Suppressor macrophage (primary cell): ENCODE measurements at regions not wholly inside any gene's neighbourhood (a gene's known extent, or its start where the extent isn't known, plus 50 kb on each side); places are given as distances from the start of the nearest gene placed in this dataset.
"Not testable (repeated sequence)": the region's sequence is repeated elsewhere in the genome, so short reads cannot be mapped to it uniquely, and the experiment has no call there.

Experiments used
- DNase-seq, 4 experiments: peaks; one replicate each; pipeline ENCODE4 v3.0.0-alpha.2; 2020 to 2022

DNA sequence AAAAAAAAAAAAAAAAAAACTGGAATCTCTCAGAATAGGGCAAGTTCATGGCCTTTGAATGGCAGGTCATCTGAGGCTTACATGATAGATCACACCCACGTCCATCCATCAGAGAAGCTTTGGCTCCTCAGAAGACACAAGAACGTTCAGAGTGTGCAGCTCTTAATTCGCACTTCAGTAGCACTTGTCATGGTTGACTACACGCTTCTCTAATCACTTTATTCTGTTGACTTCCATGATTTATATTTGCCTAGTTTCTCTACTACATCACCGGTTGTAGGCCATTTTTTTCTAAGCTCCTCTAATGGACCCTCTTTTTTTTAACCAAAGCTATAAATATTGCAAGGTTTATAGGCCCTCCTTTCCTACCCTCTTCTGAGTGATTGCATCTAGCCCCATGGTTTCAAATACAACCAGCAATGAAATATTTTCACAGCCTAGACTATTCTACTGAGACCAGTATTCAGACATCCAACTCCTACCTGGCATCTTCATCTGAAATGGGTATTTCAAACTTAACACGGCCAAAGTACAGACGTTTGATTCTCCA lies 305.4 kb upstream of the CELF2 start:
- no peak for DNase-seq

DNA sequence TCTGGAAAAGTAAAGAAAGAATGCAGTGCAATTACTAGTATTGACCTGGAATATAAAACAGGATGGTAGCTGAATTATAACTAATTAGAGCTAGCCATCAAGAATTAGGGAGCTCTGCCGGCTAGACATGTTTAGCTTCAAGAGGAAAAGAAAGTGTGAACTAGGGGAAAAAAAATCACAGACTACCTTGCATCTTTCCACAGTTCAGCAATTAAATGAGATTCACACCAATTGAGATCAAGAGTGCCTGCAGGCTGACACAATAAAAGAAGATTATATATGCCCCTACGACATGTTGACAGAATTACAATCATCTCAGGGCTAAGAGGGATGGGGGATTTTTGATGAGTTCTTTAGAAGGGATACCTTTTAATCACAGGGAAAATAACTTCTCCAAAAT lies 303.3 kb upstream of the CELF2 start:
- DNase-seq: no peak

DNA sequence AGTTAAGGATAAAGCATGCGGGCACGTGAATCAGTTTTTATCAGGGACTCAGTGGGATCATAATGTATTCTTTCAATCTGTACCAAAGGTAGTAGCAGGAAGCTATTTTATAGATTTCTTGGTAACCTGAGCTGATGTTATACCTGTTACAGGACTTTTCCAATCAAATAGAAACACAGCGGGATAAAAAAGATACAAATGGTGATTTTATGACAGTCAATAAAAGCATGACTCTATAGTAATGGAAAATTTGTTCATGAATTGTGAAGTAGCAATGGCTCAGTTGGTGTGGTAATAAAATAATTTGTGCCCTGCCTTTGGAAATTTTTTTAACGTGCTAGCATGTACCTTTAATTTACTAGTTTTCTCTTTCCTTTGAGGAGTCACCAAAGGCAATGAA lies 300.7 kb upstream of the CELF2 start:
- DNase-seq: no peak

DNA sequence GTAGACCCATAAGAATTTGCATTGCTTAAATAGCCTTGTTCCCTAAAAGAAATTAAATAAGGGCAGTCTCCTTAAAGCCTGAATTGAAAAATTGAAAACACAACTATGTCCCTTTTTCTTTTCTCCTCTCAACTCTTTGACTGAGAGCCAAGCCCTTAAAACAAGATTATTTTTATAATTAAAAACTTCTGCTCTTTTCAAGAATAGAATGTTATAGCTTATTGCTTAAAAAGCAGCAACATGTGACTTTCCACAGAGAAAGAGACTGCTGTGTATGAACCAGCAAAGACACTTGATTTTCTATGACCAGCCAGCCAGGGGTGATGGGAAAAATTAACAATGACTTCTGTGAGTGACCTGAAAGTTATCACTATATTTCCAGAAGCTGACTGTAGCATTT lies 295.2 kb upstream of the CELF2 start:
- no peak for DNase-seq

DNA sequence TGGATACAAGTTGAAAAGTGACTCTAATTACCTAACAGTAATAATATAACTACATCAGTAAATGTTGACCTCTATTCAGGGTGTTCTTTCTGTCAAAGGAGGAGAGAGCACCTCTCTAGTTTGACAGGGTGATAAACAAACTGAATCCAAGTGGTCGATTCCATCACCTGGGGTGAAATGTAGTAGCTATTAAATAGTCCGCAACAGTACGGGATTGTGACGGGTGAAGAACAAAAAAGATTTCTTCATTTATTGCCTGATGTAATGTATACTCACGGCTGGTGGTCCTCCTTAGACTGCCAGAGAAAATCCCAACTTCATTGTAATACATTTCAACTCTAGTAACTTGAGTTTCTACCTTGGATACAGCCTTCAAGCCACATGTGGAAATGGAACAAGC lies 292.5 kb upstream of the CELF2 start:
- no peak for DNase-seq

DNA sequence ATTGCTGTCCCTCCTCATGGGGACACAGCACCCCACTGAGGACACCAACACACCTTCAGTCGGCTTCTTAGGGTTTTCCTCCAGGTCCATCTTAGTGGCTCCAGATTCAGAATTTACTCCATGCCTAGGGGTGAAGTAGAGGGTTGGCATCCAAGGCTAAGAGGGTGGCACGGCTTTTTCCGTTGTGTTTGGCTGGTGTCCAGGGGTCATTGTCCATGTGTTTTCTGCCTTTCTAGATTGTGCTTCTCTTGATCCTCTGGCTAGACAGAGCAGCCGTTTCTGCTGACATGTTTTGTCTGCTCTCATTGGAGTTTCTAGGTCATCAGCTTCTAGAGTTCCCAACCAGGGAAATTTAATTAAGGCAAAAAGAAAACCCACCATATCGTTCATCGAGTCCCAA lies 291.6 kb upstream of the CELF2 start:
- DNase-seq: no peak

DNA sequence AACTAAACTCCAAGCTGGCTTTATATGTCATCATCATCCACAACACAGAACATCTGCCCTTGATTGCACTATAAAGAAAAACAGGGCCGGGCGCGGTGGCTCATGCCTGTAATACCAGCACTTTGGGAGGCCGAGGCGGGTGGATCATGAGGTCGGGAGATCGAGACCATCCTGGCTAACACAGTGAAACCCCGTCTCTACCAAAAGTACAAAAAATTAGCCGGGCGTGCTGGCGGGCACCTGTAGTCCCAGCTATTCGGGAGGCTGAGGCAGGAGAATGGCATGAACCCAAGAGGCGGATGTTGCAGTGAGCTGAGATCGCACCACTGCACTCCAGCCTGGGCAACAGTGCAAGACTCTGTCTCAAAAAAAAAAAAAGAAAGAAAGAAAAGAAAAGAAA lies 290.3 kb upstream of the CELF2 start:
- not testable (repeated sequence) for DNase-seq

DNA sequence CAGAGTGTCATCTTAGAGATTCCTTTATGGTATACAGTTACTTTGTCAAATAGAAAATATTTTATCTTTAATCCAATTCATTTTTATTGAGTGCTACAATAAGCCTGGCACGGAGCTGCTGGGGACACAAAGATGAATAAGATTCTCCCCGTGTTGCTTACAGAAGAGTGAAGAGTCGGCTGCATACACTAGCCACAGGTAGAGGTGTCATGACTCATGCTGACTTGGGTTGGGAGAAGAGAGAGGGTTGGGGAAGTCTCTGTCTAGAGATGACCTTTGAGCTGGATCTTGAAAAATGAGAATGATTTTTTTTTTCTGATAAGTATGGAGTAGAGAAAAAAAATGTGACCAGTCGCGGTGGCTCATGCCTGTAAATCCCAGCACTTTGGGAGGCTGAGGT lies 289.9 kb upstream of the CELF2 start:
- no peak for DNase-seq

DNA sequence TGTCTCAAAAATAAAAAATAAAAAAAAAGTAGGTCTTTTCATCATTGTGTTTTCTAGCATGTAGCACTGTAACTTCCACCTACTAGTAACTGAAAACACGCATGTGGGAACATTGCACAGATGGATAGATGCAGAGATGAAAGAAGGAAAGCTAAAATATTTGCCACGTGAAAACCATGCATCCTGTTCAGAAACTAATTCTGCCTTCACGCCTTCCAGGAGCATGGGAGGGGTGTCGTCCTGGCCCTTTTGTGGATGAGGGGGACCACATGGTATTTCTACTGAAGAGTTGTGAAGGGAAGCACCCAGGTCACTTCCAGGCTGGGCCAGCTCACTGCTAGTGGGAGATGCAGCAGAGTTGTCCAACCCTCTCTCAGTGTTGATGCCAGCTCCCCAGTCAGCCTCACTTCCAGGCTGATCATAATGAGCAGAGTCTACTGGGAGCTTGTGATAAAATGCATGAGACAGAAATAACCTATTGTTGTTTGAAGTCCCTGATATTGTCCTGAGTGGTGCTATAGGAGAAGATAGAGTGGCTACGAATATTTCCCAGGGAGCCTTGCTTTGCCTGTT lies 287.1 kb upstream of the CELF2 start:
- no peak for DNase-seq

DNA sequence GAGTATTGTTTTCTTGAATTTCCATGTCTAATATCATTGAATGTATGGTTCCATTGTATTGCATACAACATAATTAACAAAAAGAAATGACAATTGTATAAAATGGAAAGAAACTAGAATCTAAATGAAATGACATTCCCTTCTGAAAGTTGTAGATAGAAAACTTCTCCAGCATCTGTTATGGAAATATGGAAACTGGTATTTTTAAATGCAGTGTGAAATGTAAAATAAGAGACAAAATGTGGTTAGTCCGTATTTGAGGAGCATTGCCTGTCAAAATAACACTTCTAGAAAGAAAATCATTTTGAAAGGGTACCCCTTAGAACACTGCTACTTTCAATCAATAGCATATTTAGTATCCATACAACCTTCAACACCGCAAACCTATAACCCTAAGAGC lies 286.3 kb upstream of the CELF2 start:
- no peak for DNase-seq

DNA sequence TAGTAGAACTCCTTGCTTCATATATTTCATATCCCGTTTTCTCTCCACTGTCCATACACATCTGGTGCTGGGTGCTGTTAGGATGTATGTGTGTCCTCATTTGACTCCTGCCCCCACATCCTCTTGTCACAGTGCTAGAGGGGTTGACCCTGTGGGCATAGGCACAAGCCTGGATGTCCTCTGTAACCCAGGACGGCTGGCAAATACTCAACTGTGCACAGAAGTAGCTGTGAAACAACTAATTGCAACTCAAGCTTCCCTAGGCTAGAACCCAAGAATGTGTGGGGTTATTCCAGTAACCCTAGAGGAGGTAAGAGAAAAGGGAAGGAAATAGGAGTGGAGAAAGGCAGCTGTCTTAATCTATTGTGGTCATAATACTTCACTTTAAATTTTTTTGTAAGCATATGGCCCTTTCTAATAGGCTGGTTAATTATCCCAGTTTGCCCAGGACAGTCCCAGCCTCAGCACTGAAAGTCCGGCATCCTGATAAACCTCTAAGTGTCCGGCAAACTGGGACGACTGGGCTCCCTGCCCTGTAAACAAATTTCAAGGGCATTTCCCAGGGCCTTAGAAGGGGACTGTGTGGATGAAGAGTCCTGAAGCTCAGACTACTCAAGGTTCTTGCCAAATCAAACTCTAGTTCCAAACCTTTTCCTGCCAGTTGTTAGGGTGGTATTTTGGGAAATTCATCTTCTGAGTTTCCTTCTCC lies 283.2 kb upstream of the CELF2 start:
- peak; percentile 7 to 47 (median 32) for DNase-seq

DNA sequence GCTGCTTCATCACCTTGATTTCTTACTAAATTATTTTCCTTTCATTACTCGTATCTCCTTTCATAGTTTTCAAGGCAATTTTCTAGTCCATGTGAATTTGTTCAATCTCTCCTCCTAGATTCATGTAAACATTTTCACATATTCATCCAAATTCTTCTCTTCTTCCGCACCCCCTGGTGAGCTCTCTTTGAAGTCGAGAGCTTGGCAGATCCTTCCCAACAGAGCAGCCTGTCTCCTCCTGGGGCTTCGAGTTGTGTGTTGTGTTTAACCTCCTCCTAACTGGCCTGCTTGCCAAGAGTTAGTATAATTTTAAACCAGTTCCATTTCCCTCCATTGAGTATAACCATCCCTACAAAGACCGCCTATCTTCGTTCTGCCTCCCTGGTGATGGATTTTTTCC lies 272.4 kb upstream of the CELF2 start:
- no peak for DNase-seq

DNA sequence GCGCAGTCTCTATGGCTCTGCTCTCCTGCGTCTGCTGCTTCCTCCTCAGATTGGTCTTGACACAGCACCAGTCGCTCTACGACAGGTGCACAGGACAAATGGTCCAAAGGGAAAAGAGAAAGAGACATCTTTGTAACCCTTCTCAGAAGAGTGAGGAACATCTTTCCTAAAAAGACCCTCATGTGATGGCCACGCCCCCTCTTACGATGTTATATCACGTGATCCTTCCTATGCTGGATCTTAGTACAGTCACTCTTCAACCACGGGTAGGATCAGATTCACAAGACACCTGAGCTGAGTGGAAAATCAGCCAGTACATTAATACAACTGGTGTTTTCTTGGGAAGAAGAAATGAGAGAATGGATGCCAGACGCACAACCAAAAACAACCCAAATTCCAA lies 262.2 kb upstream of the CELF2 start:
- DNase-seq: no peak

DNA sequence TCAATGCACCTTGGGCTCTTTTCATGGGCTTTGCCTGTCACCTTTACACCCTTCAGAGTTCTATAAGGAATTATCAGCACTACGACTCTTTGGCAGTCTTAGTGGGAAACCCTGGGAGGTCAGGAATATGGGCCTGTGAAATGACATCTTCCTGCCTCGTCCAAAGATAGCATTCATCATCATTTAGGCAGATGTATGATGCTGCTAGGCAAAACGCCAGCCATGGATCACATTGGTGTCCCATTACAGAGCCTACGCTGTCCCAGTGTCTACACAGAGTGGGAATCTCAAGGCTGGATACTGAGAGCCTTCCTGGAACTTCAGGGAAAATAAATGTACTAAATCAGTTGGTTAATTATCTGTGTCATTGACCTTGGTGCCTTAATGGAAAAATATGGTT lies 259.4 kb upstream of the CELF2 start:
- no peak for DNase-seq

DNA sequence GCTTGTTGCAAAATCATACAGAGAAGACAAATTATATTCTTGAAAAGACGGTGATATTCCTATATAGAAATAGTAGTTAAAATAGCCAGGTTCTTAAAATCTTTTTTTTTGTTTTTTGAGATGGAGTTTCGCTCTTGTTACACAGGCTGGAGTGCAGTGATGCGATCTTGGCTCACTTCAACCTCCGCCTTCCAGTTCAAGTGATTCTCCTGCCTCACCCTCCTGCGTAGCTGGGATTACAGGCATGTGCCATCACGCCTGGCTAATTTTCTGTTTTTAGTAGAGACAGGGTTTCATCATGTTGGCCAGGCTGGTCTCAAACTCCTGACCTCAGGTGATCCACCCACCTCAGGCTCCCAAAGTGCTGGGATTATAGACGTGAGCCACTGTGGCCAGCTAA lies 257.9 kb upstream of the CELF2 start:
- not testable (repeated sequence) for DNase-seq

DNA sequence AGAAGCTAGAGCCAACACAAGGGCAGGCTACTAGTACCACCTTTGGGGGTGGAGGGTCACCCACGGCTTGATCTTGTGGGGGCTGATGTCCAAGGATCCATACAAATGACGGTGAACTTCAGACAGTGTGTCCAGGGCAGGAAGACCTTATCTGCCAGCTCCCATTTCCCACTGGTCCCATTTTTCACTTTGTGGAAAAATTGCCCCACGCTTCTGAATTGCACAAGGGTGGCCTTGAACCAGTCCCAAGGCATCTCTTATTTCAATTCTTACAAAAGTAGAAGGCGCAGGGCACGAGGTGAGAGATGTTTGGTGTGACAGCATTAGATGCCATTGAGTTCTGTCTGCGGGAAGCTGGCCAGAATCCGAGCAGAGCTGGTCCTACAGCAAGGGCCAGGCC lies 252.7 kb upstream of the CELF2 start:
- no peak for DNase-seq

DNA sequence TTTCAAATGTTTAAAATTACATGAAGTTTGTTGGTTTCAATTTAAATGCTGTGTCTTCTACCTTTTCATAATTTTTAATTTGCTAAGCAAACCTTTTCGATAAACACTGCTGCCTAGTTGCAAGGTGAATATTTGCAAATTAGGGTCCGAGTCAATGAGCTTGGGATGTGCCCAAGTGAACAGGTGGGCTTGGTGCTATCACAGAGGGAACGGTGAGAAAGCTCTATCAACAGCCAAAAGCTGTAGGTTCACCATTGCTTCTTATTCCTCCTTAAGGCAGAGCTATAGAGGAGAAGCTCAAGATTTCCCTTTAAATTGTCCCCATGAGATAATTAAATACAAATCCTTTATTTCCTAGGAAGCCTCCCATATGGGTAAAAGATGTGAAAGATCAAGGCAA lies 245.3 kb upstream of the CELF2 start:
- DNase-seq: no peak

DNA sequence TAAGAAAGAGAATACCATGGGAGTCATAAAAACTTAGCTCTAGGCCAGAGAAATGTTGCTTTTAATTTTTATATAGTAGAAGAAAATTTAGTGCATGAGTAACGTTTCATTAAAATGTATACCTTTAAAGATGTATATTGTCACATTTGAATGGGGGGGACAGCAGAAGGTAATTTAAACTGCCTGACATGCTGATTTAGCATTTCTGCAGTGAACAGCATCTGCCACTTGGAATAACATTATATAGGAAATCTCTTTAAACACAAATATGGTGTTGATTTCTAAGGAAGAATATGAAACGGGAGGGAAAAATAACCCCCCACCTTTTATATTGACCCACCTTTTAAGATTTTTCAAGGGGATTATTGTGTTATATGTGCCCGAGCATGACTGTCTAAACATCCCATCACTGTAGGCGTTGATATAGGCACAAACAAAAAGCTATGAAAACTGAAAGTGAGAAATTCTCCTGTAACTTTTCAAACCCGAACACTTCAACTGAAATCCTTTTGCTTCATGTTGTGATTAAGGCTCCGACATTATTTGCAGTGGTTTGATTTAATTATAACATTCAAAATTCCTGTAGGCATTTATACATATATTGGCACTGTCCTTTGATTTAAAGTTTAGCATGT lies 244.7 kb upstream of the CELF2 start:
- no peak for DNase-seq

DNA sequence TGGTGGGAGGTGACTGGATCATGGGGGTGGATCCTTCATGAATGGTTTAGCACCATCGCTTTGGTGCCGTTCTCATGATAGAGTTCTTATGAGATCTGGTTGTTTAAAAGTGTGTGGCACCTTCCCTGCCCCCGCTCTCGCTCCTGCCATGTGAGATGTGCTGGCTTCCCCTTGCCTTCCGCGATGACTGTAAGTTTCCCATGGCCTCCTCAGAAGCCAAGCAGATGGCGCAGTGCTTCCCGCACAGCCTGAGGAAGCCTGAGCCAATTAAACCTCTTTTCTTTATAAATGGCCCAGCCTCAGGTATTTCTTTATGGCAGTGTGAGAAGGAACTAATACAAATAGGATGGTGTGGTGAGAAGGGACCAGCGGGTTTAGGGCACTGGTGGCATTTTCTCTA lies 243.3 kb upstream of the CELF2 start:
- no peak for DNase-seq

DNA sequence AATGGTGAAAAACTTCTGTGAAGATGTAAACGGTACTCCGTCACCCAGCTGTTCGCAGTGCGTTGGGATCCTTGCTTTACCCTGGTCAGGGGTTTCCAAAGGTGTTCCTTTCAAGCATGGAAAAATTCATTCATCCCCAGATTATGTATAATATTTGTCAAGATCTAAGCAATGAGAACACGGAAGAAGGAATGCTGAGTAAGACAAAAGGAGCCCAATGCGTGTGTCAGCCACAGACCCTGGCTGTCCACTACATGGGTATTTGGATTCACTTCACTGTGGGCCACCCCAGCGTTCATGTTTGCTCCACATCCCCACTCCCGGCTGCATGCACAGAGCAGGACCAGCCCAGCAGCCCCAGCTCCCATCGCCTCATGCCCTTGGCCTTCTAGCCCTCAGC lies 241.3 kb upstream of the CELF2 start:
- no peak for DNase-seq

DNA sequence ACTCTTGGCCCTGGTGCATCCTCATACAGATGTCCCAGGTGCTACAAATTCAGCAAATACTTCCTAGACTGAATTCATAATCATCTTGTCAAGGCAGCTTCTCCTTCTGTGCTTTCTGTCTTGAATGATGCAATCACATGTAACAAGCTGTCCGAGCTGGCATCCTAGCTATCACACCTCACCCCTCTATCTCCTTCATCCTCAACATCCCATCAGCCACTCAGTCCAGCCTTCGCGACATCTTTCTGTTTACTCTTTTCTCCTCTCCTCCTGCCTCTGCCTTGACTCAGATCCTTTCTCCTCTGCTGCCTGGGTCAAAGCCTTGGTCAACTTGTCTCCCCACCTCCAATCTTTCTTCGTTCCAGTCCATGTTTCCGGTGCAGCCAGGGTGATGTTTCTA lies 240.4 kb upstream of the CELF2 start:
- DNase-seq: no peak

DNA sequence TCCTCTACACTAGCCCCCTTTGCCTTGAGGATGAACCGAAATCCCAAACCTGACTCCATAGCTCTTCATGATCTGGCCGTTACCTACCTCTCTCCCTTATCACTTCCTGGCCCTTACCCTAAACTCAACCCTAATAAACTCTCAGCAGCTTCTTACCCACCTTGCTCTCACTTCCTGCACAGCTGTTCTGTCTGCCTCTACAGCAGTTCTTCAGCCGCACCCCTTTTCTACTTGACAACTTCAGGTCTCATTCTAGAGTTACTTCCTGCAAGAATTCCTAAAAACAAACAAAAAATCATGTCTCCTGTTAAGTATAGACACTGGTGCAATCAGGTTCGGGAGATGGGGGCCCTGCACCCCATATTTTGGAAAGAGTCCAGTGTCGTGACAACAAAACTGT lies 239.9 kb upstream of the CELF2 start:
- no peak for DNase-seq

DNA sequence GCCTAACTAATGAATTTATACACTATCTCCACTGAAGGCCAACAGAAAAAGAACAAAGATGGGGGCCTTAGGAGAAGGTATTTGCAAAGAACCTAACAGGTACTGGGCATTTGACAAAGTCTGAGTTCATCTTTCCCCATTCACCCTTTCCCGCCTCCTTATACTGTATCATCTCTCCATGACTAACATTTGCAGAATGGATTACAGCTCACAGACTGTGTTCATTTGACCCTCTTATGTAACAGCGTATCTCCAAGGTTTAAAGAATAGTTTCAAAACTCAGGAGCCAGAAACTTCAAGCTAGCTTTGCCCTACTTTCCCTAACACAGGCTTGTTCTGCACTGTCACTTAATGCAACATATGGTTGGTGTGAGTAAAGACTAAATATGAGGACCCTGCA lies 238.7 kb upstream of the CELF2 start:
- DNase-seq: no peak

DNA sequence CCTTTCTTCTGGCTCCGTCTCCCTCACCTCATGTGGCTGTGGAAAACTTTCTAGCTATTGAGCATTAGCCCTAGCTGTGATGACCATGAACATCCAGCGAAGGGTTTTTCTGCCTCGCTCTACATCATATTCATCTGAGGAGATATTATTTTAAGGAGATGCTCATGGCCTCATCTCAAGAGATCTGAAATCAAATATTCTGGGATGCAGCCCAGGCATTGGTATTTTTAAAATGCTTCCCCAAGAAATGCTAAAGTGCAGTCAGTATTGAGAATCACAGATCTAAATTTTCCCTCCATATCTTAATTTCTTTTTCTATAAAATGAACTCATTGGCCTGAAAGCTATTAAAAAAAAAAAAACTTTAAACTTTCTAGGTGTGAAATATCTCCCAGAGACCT lies 238.2 kb upstream of the CELF2 start:
- no peak for DNase-seq
